ENCODE measurements at regions not wholly inside any gene's neighbourhood (a gene's known extent, or its start where the extent isn't known, plus 50 kb on each side); places are given as distances from the start of the nearest gene placed in this dataset.
A peak's percentile ranks its signal among the peaks of the same experiment; 100 is the strongest.
"Not testable (repeated sequence)": the region's sequence is repeated elsewhere in the genome, so short reads cannot be mapped to it uniquely, and the experiment has no call there.

GRCh38 chr3:103203441-103203840 lies 768.6 kb downstream of the ZPLD1 start:
- DNase-seq: no peak

DNA sequence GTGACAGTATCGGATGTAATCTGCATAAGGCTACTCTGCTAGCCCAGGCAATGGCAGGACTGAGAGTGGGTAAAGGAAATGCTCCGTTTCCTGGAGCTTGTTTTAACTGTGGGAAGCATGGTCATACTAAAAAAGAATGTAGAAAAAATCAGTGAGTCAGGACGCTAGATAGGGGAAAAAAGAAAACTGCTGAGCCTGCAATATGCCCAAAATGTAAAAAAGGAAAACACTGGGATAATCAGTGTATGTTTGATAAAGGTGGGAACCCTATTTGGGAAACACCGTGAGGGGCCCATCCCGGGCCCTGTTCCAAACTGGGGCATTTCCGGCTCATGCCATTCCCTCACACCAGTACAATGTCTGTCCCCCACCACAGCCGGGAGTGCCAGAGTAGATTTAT lies 775.8 kb downstream of the ZPLD1 start:
- DNase-seq: no peak

DNA sequence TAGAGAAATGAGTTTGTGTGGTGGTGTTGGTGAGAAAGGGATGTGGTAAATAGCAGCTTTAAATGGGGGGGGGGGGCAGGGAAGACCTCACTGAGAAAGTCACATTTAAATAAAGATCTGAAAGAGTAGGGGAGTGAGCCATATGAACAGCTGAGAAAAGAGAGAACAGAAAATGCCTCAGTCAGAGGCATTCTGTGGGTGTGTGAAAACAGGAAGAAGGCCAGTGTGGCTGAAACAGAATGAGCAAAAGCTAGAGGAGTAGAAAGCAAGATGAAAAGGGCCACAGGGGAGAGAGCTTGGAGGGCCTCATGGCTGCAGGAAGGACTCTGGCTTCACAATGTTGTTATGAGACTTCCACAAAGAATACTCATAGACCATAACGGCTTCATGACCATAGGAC lies 783.3 kb downstream of the ZPLD1 start:
- no peak for DNase-seq

- no peak for DNase-seq
These were observed 784.0 kb downstream of the ZPLD1 start for GRCh38 chr3:103218793-103219192.

DNA sequence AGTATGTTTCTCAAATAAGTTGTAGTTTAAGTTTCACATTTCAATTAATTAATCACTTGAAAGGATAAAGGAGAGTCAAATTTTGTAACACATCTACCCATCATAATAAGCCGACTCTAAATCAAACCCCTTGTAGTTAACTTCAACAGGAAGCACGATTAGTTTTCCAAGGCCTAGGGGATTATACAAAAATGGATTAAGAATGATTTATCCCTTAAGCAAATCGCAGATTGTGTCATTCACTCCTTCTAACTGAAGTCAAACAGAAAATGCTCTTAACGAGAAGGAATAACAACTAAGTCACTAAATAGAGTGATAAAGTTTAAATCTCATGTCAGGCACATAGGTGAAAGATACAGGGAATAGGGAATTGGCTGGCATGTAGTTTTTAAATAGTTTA lies 792.8 kb downstream of the ZPLD1 start:
- no peak for DNase-seq

DNA sequence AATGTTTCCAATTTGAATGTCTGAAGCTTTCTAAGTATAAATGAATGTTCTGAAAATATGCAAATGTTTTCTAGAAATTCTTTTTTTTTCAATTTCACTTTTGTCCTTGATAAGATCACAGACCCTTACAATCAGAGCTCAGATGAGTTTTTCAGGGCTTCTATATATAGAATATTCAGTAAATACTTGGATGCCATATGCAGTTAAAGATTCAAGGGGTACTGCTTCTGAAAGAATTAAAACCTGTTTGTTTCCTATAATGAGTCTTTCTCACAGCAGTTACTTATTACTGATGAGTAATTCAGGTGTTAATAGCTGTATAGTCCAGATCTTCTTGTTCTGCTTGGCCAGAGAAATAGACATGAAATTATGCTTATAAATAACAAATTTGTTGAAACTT lies 812.6 kb downstream of the ZPLD1 start:
- DNase-seq: no peak

DNA sequence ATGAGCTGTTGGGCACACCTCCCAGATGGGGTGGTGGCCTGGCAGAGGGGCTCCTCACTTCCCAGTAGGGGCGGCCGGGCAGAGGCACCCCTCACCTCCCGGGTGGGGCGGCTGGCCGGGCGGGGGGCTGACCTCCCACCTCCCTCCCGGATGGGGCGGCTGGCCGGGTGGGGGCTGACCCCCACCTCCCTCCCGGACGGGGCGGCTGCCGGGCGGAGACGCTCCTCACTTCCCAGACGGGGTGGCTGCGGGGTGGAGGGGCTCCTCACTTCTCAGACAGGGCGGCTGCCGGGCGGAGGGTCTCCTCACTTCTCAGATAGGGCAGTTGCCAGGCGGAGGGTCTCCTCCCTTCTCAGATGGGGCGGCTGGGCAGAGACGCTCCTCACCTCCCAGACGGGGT lies 820.0 kb downstream of the ZPLD1 start:
- DNase-seq: not testable (repeated sequence)

- no peak for DNase-seq
These were observed 834.5 kb downstream of the ZPLD1 start for GRCh38 chr3:103269287-103269686.

DNA sequence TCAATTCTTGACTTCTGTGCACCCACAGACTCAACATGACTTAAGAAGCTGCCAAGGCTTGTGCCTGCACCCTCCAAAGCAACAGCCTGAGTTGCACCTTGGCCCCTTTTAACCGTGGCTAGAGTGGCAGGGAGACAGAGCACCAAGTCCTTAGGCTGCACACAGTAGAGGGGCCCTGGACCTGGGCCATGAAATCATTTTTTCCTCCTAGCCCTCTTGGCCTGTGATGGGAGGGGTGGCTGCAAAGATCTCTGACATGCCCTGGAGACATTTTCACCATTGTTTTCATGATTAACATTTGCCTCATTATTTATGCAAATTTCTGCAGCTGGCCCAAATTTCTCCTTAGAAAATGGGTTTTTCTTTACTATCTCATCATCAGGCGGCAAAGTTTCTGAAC lies 836.8 kb downstream of the ZPLD1 start:
- no peak for DNase-seq

GRCh38 chr3:103295974-103296570 lies 861.3 kb downstream of the ZPLD1 start:
- peak; percentile 33 for DNase-seq

GRCh38 chr3:103297502-103297901 lies 862.7 kb downstream of the ZPLD1 start:
- DNase-seq: not testable (repeated sequence)

DNA sequence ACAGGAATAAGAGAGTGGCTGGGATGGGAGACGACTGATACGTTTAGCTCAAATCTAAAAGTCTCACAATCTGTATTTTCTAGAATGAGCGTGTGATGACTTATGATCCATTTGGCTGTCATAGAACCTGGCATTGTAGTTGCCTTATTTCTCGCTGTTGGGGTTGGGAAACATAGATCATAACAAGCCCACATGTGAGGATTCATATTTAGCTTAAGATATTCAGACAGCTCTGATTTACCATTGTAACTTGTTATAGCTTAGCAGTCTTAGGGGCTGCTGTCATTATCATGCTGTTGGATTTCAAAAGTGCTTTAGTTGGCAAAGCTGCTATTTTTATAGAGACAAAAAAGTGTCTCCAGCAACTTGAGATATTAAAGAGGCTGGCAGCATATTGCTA lies 871.3 kb downstream of the ZPLD1 start:
- DNase-seq: no peak

- no peak for DNase-seq
These were observed 874.1 kb downstream of the ZPLD1 start for GRCh38 chr3:103308921-103309320.

- DNase-seq: no peak
These were observed 885.1 kb downstream of the ZPLD1 start for GRCh38 chr3:103319912-103320311.

- DNase-seq: no peak
These were observed 902.5 kb downstream of the ZPLD1 start for GRCh38 chr3:103337179-103337845.

- DNase-seq: no peak
These were observed 906.3 kb downstream of the ZPLD1 start for GRCh38 chr3:103341078-103341606.

GRCh38 chr3:103342205-103342731 lies 907.5 kb downstream of the ZPLD1 start:
- no peak for DNase-seq

DNA sequence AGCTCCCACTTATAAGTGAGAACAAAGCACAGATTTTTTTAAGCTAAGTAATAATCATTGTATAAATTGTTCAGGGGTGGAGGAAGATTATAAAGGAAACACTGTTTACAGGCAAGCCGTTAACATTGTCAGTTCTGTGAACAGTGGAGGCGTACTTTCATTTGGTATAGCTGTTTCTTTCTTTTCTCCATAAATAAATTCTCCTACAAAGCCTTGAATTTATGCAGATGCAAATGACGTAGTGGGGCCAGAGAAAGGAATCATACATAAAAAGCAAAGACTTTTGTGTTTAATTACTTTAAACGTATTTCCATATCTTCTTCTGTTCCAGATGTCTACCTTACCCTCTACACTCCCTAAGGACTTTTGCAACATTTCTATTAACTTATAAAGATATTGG lies 914.9 kb downstream of the ZPLD1 start:
- DNase-seq: no peak

DNA sequence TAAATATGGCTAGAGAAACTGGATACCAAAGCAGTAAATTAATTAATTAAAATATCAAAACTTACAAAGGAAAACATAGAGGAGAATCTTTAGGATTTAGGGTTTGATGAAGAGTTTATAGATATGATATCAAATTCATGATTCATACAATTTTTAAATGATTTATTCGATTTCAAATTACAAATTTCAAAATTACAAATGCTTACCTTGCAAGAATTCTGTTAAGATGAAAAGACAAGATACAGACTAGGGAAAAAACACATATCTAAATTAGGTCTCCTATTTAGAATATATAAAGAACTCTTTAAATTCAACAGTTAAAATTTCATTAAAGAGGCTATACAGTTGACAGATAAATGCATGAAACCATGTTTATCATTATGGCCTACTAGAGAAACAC lies 930.7 kb downstream of the ZPLD1 start:
- DNase-seq: no peak

DNA sequence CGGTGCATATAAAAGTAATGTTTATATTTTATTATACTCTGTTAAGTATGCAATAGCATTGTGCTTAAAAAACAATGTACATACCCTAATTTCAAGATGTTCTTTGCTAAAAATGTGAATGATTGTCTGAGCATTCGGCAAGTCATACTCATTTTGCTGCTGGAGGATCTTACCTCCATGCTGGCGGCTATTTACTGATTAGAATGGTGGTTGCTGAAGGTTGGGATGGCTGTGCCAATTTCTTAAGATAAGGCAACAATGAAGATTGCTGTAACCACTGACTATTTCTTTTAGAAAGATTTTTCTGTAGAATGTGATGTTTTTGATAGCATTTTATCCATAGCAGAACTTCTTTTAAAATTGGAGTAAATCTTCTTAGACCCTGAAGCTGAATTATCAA lies 932.7 kb downstream of the ZPLD1 start:
- no peak for DNase-seq

GRCh38 chr3:103371411-103371810 lies 936.6 kb downstream of the ZPLD1 start:
- no peak for DNase-seq

DNA sequence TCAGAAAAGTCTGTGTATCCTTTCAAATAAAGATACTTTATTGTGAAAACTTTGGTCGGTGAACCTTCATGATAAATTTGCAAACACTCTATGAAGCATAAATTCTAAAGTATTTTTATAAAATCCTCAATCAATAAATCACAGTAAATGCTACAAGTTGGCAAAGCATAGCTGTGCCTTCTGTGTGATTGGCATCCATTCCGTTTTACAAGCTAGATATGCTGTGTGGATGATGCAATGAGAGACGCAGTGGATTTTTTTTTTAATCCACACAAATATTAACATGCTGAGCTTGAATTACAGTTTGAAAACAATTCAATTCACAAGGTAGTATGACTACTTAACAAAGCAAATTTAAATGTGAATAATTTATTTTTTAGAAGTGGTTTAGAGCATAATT lies 937.2 kb downstream of the ZPLD1 start:
- no peak for DNase-seq

GRCh38 chr3:103380391-103380790 lies 945.6 kb downstream of the ZPLD1 start:
- no peak for DNase-seq

GRCh38 chr3:103381296-103382079 lies 946.7 kb downstream of the ZPLD1 start:
- DNase-seq: no peak
